ENCODE measurements at regions not wholly inside any gene's neighbourhood (a gene's known extent, or its start where the extent isn't known, plus 50 kb on each side); places are given as distances from the start of the nearest gene placed in this dataset.

DNA sequence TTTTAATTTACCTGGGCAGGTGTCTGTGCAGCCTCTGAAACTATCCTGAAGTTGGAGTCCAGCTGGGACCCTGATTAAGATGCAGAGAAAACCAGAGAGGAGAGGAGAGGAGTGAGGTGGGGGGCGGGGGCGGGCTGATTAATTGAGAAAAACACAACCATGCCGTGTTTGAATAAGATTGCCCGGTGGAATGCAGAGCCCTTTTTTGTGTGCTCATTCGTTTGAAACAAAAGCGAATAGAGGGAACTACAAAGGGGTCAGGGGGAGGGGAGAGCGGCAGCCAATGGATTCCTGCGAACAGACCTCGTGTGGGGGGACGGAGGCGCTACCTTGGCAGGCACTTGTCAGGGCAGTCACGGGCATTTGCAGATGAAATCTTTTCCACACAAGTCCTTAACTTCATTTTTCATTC lies 355.8 kb downstream of the SOX9 start:
- H3K9me3 Mint-ChIP-seq, result peaks cover 15% of the 10 kb centered on the region; the same call in 2 of the 3 replicates
- Histone ChIP-seq H3K4me1 (ENCODE audit: insufficient read depth) (peaks cover 31% of the 10 kb centered on the region), H3K4me2 (peak overlapping the region; percentile 69), H3K27ac (ENCODE audit: low read depth) (peak overlapping the region; percentile 99), H3K79me2 (replicated peaks; ENCODE audit: insufficient read depth) (no peaks in the 10 kb centered on the region), H3K9me2 (ENCODE audit: insufficient read depth) (peaks cover 4% of the 10 kb centered on the region; the same call in 1 of the 2 replicates), H3K36me3 (ENCODE audit: insufficient read depth) (no peaks in the 10 kb centered on the region), H3K27me3 (ENCODE audit: insufficient read depth) (no peaks in the 10 kb centered on the region), H4K20me1 (replicated peaks; ENCODE audit: insufficient read depth) (no peaks in the 10 kb centered on the region), H3K4me3 (peak overlapping the region; percentile 31), H3F3A (replicated peaks; ENCODE audit: low read depth) (no peaks in the 10 kb centered on the region; the same call in 1 of the 2 replicates), H2AFZ (no peak overlapping the region)
- peak; percentile 94 for DNase-seq (ENCODE audit: low spot score)
- peak; percentile 91 for ATAC-seq
- peak overlapping the region; percentile 97 for H3K27ac Mint-ChIP-seq
- peaks cover 47% of the 10 kb centered on the region for H3K4me1 Mint-ChIP-seq
- TF ChIP-seq NANOG (IDR thresholded peaks at IDR 0.05; ENCODE audit: borderline replicate concordance) (peak; percentile 38; the same call in 1 of the 2 replicates), EZH2phosphoT487 (IDR thresholded peaks at IDR 0.05; ENCODE audit: unreplicated experiment) (no peak), CREB1 (CRISPR knock-in tag; IDR thresholded peaks at IDR 0.05; ENCODE audit: low read depth) (peak; percentile 35; the same call in 1 of the 2 replicates), ZNF331 (CRISPR knock-in tag; IDR thresholded peaks at IDR 0.05; ENCODE audit: low read depth) (no peak), STAT1 (IDR thresholded peaks at IDR 0.05; ENCODE audit: unreplicated experiment) (no peak)
- TF ChIP-seq, protein P1, sequence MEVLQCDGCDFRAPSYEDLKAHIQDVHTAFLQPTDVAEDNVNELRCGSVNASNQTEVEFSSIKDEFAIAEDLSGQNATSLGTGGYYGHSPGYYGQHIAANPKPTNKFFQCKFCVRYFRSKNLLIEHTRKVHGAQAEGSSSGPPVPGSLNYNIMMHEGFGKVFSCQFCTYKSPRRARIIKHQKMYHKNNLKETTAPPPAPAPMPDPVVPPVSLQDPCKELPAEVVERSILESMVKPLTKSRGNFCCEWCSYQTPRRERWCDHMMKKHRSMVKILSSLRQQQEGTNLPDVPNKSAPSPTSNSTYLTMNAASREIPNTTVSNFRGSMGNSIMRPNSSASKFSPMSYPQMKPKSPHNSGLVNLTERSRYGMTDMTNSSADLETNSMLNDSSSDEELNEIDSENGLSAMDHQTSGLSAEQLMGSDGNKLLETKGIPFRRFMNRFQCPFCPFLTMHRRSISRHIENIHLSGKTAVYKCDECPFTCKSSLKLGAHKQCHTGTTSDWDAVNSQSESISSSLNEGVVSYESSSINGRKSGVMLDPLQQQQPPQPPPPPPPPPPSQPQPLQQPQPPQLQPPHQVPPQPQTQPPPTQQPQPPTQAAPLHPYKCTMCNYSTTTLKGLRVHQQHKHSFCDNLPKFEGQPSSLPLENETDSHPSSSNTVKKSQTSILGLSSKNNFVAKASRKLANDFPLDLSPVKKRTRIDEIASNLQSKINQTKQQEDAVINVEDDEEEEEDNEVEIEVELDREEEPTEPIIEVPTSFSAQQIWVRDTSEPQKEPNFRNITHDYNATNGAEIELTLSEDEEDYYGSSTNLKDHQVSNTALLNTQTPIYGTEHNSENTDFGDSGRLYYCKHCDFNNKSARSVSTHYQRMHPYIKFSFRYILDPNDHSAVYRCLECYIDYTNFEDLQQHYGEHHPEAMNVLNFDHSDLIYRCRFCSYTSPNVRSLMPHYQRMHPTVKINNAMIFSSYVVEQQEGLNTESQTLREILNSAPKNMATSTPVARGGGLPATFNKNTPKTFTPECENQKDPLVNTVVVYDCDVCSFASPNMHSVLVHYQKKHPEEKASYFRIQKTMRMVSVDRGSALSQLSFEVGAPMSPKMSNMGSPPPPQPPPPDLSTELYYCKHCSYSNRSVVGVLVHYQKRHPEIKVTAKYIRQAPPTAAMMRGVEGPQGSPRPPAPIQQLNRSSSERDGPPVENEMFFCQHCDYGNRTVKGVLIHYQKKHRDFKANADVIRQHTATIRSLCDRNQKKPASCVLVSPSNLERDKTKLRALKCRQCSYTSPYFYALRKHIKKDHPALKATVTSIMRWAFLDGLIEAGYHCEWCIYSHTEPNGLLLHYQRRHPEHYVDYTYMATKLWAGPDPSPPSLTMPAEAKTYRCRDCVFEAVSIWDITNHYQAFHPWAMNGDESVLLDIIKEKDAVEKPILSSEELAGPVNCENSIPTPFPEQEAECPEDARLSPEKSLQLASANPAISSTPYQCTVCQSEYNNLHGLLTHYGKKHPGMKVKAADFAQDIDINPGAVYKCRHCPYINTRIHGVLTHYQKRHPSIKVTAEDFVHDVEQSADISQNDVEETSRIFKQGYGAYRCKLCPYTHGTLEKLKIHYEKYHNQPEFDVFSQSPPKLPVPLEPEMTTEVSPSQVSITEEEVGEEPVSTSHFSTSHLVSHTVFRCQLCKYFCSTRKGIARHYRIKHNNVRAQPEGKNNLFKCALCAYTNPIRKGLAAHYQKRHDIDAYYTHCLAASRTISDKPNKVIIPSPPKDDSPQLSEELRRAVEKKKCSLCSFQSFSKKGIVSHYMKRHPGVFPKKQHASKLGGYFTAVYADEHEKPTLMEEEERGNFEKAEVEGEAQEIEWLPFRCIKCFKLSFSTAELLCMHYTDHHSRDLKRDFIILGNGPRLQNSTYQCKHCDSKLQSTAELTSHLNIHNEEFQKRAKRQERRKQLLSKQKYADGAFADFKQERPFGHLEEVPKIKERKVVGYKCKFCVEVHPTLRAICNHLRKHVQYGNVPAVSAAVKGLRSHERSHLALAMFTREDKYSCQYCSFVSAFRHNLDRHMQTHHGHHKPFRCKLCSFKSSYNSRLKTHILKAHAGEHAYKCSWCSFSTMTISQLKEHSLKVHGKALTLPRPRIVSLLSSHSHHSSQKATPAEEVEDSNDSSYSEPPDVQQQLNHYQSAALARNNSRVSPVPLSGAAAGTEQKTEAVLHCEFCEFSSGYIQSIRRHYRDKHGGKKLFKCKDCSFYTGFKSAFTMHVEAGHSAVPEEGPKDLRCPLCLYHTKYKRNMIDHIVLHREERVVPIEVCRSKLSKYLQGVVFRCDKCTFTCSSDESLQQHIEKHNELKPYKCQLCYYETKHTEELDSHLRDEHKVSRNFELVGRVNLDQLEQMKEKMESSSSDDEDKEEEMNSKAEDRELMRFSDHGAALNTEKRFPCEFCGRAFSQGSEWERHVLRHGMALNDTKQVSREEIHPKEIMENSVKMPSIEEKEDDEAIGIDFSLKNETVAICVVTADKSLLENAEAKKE (CRISPR knock-in tag; IDR thresholded peaks at IDR 0.05), result 0 out of 2 replicates have a peak, but pooled peaks have one; percentile 38
- TF ChIP-seq, protein P2, sequence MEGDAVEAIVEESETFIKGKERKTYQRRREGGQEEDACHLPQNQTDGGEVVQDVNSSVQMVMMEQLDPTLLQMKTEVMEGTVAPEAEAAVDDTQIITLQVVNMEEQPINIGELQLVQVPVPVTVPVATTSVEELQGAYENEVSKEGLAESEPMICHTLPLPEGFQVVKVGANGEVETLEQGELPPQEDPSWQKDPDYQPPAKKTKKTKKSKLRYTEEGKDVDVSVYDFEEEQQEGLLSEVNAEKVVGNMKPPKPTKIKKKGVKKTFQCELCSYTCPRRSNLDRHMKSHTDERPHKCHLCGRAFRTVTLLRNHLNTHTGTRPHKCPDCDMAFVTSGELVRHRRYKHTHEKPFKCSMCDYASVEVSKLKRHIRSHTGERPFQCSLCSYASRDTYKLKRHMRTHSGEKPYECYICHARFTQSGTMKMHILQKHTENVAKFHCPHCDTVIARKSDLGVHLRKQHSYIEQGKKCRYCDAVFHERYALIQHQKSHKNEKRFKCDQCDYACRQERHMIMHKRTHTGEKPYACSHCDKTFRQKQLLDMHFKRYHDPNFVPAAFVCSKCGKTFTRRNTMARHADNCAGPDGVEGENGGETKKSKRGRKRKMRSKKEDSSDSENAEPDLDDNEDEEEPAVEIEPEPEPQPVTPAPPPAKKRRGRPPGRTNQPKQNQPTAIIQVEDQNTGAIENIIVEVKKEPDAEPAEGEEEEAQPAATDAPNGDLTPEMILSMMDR (conservative IDR thresholded peaks at IDR 0.05; ENCODE audit: low read depth in 2 of 2), result no peak
- H3K4me3 Mint-ChIP-seq, result peak overlapping the region; percentile 42
- H3K36me3 Mint-ChIP-seq (ENCODE audit: low read depth), result peaks cover 6% of the 10 kb centered on the region; the same call in 2 of the 3 replicates
- peaks cover 15% of the 10 kb centered on the region for H3K27me3 Mint-ChIP-seq (ENCODE audit: insufficient read depth, low read depth, poor library complexity)

All from GM23338 (cell line).